Activated naive CD8-positive, alpha-beta T cell treated with anti-CD3 and anti-CD28 coated beads, Interleukin-2, amount 50 U/mL, for 24 hours (primary cell): ENCODE measurements at regions not wholly inside any gene's neighbourhood (a gene's known extent, or its start where the extent isn't known, plus 50 kb on each side); places are given as distances from the start of the nearest gene placed in this dataset.
"Not testable (repeated sequence)": the region's sequence is repeated elsewhere in the genome, so short reads cannot be mapped to it uniquely, and the experiment has no call there.

Experiments
- ATAC-seq: fragments of 150-1000 bp; cut with Tn5 transposase; one replicate; pipeline ENCODE4 v1.10.0; 2021
- DNase-seq: peaks from one replicate; pipeline ENCODE4 v3.0.0; 2021
- H3K27ac Mint-ChIP-seq: one replicate; pipeline ENCODE4 v1.8.0; 2021; ENCODE audit warnings: mild to moderate bottlenecking, mixed read lengths
- H3K27me3 Mint-ChIP-seq: one replicate; pipeline ENCODE4 v1.8.0; 2021; ENCODE audit warnings: mixed read lengths
- H3K36me3 Mint-ChIP-seq: one replicate; pipeline ENCODE4 v1.8.0; 2021; ENCODE audit warnings: low read depth, mixed read lengths
- H3K4me1 Mint-ChIP-seq: one replicate; pipeline ENCODE4 v1.8.0; 2021; ENCODE audit warnings: mixed read lengths
- H3K4me3 Mint-ChIP-seq: one replicate; pipeline ENCODE4 v1.8.0; 2021; ENCODE audit warnings: mild to moderate bottlenecking, moderate library complexity, mixed read lengths
- H3K9me3 Mint-ChIP-seq: one replicate; pipeline ENCODE4 v1.8.0; 2021; ENCODE audit warnings: mixed read lengths

- H3K27me3 Mint-ChIP-seq: no peaks in the 10 kb centered on the region
- H3K36me3 Mint-ChIP-seq: no peaks in the 10 kb centered on the region
- no peak overlapping the region for H3K27ac Mint-ChIP-seq
- ATAC-seq: no peak
- H3K4me1 Mint-ChIP-seq: no peaks in the 10 kb centered on the region
- no peak for DNase-seq
- no peak overlapping the region for H3K4me3 Mint-ChIP-seq
- H3K9me3 Mint-ChIP-seq: peaks cover 17% of the 10 kb centered on the region
Measured at GRCh38 chr9:82410866-82411265, 422.3 kb downstream of the SPATA31D1 start.

DNA sequence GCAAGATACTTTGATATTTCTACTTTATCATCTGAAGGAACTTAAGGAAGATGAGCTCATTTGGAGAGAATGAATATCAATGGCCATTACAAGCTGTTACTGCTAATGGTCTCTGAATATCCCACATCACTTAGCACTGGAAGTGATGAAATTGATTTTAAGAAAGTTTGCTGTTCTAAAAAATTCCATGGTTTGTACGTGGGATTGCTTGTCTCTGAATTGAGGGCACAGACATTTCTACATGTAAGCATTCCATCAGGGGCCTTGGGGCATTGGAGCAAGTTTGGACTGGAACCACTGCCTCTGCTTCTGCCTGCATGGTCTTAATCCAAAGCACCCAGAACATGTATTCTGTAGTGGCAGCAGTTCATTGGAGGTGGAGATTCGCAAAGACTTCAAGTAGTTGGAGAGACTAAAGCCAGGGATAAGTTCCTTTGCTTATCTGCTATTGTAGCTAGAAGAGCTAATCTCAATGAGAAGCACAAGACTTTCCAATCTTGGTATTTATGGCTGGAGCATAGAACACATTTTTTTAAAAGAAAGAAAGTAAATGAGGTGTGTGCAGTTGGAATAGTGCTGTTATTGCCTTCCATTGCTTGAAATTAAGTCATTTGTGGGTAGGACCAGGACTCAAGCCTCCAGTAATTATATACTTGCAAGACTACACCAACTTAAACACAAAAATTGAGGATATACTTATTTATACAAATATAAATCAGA is 424.2 kb downstream of the SPATA31D1 start:
- H3K9me3 Mint-ChIP-seq: peaks cover 14% of the 10 kb centered on the region
- H3K27me3 Mint-ChIP-seq: no peaks in the 10 kb centered on the region
- no peak overlapping the region for H3K4me3 Mint-ChIP-seq
- ATAC-seq (no peak), DNase-seq (no peak)
- H3K4me1 Mint-ChIP-seq: no peaks in the 10 kb centered on the region
- no peaks in the 10 kb centered on the region for H3K36me3 Mint-ChIP-seq
- no peak overlapping the region for H3K27ac Mint-ChIP-seq

DNA sequence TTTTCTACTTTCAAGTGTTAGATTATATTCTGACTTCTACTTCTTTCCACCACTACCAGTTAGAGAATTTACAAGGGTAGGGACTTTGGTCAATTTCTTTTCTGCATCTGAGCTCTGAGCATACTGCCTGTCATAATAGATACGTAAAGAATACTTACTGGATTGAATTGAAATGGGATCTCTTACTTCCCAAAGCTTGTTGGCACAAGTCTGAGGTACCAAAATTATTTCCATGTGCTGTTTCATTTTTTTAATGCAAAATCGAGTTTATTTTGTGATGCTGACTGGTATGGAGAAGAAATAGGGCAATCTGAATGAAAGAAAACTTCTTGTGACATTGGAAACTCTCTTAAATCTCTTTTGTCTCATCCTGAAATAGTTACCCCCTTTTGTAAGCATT is 428.9 kb downstream of the SPATA31D1 start:
- Mint-ChIP-seq H3K4me3 (no peak overlapping the region), H3K27me3 (no peaks in the 10 kb centered on the region), H3K4me1 (no peaks in the 10 kb centered on the region), H3K9me3 (peaks cover 21% of the 10 kb centered on the region), H3K27ac (no peak overlapping the region), H3K36me3 (no peaks in the 10 kb centered on the region)
- no peak for DNase-seq
- ATAC-seq: no peak

- Mint-ChIP-seq H3K9me3 (peaks cover 21% of the 10 kb centered on the region), H3K27ac (no peak overlapping the region), H3K36me3 (no peaks in the 10 kb centered on the region), H3K27me3 (no peaks in the 10 kb centered on the region), H3K4me3 (no peak overlapping the region), H3K4me1 (no peaks in the 10 kb centered on the region)
- ATAC-seq: no peak
- no peak for DNase-seq
Measured at GRCh38 chr9:82418334-82418733, 429.8 kb downstream of the SPATA31D1 start.

- Mint-ChIP-seq H3K36me3 (no peaks in the 10 kb centered on the region), H3K4me3 (no peak overlapping the region), H3K9me3 (peaks cover 17% of the 10 kb centered on the region), H3K27me3 (no peaks in the 10 kb centered on the region), H3K27ac (no peak overlapping the region), H3K4me1 (no peaks in the 10 kb centered on the region)
- ATAC-seq (no peak), DNase-seq (no peak)
Measured at GRCh38 chr9:82419696-82420486, 431.3 kb downstream of the SPATA31D1 start.

GRCh38 chr9:82421498-82421897 is 432.9 kb downstream of the SPATA31D1 start:
- no peak overlapping the region for H3K27ac Mint-ChIP-seq
- no peaks in the 10 kb centered on the region for H3K36me3 Mint-ChIP-seq
- no peaks in the 10 kb centered on the region for H3K27me3 Mint-ChIP-seq
- H3K4me1 Mint-ChIP-seq: no peaks in the 10 kb centered on the region
- DNase-seq: no peak
- peaks cover 7% of the 10 kb centered on the region for H3K9me3 Mint-ChIP-seq
- no peak overlapping the region for H3K4me3 Mint-ChIP-seq
- ATAC-seq: no peak

GRCh38 chr9:82423700-82424099 is 435.1 kb downstream of the SPATA31D1 start:
- no peak overlapping the region for H3K27ac Mint-ChIP-seq
- no peak overlapping the region for H3K4me3 Mint-ChIP-seq
- ATAC-seq (no peak), DNase-seq (no peak)
- no peaks in the 10 kb centered on the region for H3K36me3 Mint-ChIP-seq
- H3K9me3 Mint-ChIP-seq: peaks cover 7% of the 10 kb centered on the region
- no peaks in the 10 kb centered on the region for H3K27me3 Mint-ChIP-seq
- H3K4me1 Mint-ChIP-seq: no peaks in the 10 kb centered on the region

DNA sequence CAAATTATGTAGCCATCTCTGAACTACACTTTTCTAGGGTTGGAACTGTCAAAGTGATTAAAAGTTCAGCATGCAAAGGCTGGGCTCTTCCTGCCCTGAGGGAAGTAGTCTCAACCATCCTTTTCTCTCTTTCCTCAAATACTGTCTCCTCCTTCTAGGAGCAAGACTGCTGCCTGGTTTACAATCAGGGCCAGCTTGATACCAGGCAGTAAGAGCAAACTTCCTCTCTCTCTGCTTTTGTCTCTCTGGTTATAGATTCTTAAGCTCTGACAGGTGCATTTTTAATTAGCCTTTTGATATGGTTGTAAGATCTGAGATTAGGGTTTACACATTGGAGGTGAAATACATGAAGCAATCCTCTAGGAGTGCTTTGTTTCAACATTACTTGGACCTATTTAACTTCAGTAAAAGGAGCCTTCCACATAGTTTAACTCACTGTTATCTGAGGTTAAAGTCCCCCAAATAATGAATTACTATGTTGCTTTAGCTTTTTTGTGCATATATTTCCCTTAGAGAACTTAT is 436.1 kb downstream of the SPATA31D1 start:
- Mint-ChIP-seq H3K9me3 (peaks cover 7% of the 10 kb centered on the region), H3K36me3 (no peaks in the 10 kb centered on the region), H3K4me1 (no peaks in the 10 kb centered on the region), H3K27me3 (no peaks in the 10 kb centered on the region), H3K27ac (no peak overlapping the region), H3K4me3 (no peak overlapping the region)
- ATAC-seq (no peak), DNase-seq (no peak)

DNA sequence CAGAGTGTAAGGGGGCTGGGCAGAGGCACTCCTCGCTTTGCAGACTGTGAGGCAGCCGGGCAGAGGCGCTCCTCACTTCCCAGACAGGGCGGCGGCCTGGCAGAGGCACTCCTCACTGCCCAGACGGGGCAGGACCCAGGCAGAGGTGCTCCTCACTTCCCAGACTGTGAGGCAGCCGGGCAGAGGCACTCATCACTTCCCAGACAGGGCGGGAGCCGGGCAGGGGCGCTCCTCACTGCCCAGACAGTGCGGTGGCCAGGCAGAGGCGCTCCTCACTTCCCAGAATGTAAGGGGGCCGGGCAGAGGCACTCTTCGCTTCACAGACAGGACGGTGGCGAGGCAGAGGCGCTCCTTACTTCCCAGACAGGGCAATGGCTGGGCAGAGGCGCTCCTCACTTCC is 442.5 kb downstream of the SPATA31D1 start:
- ATAC-seq (no peak), DNase-seq (no peak)
- no peak overlapping the region for H3K4me3 Mint-ChIP-seq
- H3K4me1 Mint-ChIP-seq: no peaks in the 10 kb centered on the region
- H3K36me3 Mint-ChIP-seq: no peaks in the 10 kb centered on the region
- H3K9me3 Mint-ChIP-seq: peaks cover 10% of the 10 kb centered on the region
- no peak overlapping the region for H3K27ac Mint-ChIP-seq
- no peaks in the 10 kb centered on the region for H3K27me3 Mint-ChIP-seq

DNA sequence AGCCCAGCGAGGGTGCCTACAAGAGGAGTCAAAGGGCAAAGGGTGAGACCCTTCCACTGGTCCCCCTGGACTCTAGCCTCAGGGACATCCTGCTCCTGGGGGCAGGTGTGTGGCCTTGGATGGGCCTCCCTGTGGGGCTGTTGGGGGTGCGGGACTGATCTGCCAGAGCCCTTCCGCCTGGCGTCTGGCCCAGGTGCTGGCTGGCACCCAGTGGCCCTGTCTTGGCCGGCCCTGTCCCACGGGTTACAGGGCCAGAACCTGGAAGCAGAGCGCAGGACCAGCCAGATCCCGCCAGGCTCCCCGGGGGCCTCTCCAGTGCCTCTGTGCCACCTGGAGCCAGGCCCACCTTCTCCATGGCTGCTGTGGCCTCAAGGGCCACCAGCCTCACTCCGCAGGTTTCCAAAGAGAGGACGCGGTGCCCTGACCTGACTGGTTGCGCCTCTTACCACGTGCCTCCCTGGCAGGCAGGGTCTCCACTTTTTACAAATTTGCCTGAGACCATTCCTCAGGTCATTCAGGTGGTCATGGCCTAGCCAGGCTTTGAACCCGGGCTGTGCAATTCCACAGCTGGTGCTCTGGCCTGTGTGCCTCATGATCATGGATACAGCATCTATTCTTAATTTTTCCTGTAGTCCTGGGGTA is 444.8 kb downstream of the SPATA31D1 start:
- not testable (repeated sequence) for ATAC-seq, H3K4me1 Mint-ChIP-seq, H3K36me3 Mint-ChIP-seq, DNase-seq, H3K27ac Mint-ChIP-seq, H3K4me3 Mint-ChIP-seq, H3K27me3 Mint-ChIP-seq
- H3K9me3 Mint-ChIP-seq: peaks cover 10% of the 10 kb centered on the region

GRCh38 chr9:82436475-82436874 is 447.9 kb downstream of the SPATA31D1 start:
- Mint-ChIP-seq H3K36me3 (no peaks in the 10 kb centered on the region), H3K27me3 (no peaks in the 10 kb centered on the region), H3K4me1 (no peaks in the 10 kb centered on the region), H3K4me3 (no peak overlapping the region), H3K9me3 (peaks cover 18% of the 10 kb centered on the region), H3K27ac (no peak overlapping the region)
- DNase-seq: no peak
- ATAC-seq: no peak

GRCh38 chr9:82437183-82437582 is 448.6 kb downstream of the SPATA31D1 start:
- not testable (repeated sequence) for ATAC-seq, H3K4me1 Mint-ChIP-seq, H3K27ac Mint-ChIP-seq, H3K4me3 Mint-ChIP-seq, DNase-seq, H3K36me3 Mint-ChIP-seq, H3K27me3 Mint-ChIP-seq
- H3K9me3 Mint-ChIP-seq: peaks cover 18% of the 10 kb centered on the region

- Mint-ChIP-seq H3K36me3 (no peaks in the 10 kb centered on the region), H3K9me3 (peaks cover 18% of the 10 kb centered on the region), H3K4me1 (no peaks in the 10 kb centered on the region), H3K4me3 (no peak overlapping the region), H3K27ac (no peak overlapping the region), H3K27me3 (no peaks in the 10 kb centered on the region)
- DNase-seq (no peak), ATAC-seq (no peak)
Measured at GRCh38 chr9:82438581-82438980, 450.0 kb downstream of the SPATA31D1 start.

DNA sequence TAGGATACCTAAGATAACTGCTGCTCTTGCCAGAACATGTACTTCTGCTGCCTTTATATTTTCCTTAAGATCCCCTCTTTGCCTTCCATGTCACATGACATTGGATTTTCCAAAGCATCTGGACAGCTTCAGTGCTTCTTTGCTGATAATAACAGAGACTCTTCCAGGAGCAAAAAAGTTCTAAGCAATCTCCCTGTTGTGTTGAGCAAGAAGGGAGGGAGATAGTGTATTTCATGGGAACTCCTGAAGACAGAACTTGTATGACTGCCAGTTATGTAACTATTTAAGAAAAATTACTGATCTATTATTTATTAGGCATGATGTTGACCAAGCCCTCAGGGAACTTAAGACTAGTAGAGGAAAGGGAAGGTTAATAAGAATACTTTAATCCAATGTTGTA is 454.7 kb downstream of the SPATA31D1 start:
- Mint-ChIP-seq H3K36me3 (no peaks in the 10 kb centered on the region), H3K27ac (no peak overlapping the region), H3K9me3 (peaks cover 26% of the 10 kb centered on the region), H3K4me1 (no peaks in the 10 kb centered on the region), H3K27me3 (no peaks in the 10 kb centered on the region), H3K4me3 (no peak overlapping the region)
- ATAC-seq (no peak), DNase-seq (no peak)

DNA sequence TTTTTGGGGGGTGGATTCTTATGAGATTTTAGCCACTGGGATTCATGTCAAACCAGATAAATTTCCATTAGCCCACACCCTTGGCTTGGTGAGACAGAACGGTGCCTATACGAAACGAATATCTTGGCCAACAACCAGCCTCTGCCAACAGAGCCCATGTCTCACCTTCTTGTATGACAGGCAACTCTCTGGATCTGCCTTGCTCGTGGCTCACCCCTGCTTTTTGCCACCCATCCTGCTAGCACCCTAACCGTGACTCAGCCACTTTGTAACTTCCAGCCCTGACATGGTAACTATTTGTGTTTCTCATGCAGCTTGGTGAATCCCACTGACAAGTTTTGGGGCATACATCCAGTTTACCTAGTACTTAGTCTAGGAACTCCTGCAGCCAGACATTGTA is 457.0 kb downstream of the SPATA31D1 start:
- Mint-ChIP-seq H3K27me3 (no peaks in the 10 kb centered on the region), H3K9me3 (peaks cover 19% of the 10 kb centered on the region), H3K4me1 (no peaks in the 10 kb centered on the region), H3K4me3 (no peak overlapping the region), H3K36me3 (no peaks in the 10 kb centered on the region), H3K27ac (no peak overlapping the region)
- ATAC-seq (no peak), DNase-seq (no peak)
